ENCODE measurements at regions not wholly inside any gene's neighbourhood (a gene's known extent, or its start where the extent isn't known, plus 50 kb on each side); places are given as distances from the start of the nearest gene placed in this dataset.

- Mint-ChIP-seq H3K27ac (no peak overlapping the region), H3K27me3 (ENCODE audit: low read depth) (no peaks in the 10 kb centered on the region), H3K4me1 (no peaks in the 10 kb centered on the region), H3K9me3 (peaks cover 30% of the 10 kb centered on the region), H3K36me3 (no peaks in the 10 kb centered on the region), H3K4me3 (no peak overlapping the region)
- DNase-seq (ENCODE audit: low spot score in 2 of 2, unreplicated experiment in 2 of 2) = no peak
- TF ChIP-seq CTCF (IDR thresholded peaks at IDR 0.05; ENCODE audit: unreplicated experiment) = no peak
These were observed 173.5 kb upstream of the IRS2 start for GRCh38 chr13:109959903-109960302.

GRCh38 chr13:109957875-109958274, 171.5 kb upstream of the IRS2 start:
- peaks cover 30% of the 10 kb centered on the region for H3K9me3 Mint-ChIP-seq
- H3K4me3 Mint-ChIP-seq = no peak overlapping the region
- DNase-seq (ENCODE audit: low spot score in 2 of 2, unreplicated experiment in 2 of 2) = no peak
- TF ChIP-seq CTCF (IDR thresholded peaks at IDR 0.05; ENCODE audit: unreplicated experiment) = no peak
- H3K27ac Mint-ChIP-seq = no peak overlapping the region
- no peaks in the 10 kb centered on the region for H3K36me3 Mint-ChIP-seq
- H3K4me1 Mint-ChIP-seq = no peaks in the 10 kb centered on the region
- H3K27me3 Mint-ChIP-seq (ENCODE audit: low read depth) = no peaks in the 10 kb centered on the region

- H3K27ac Mint-ChIP-seq = no peak overlapping the region
These were observed 169.2 kb upstream of the IRS2 start for GRCh38 chr13:109955598-109955997.

GRCh38 chr13:109954441-109954840, 168.1 kb upstream of the IRS2 start:
- no peak for DNase-seq (ENCODE audit: low spot score in 2 of 2, unreplicated experiment in 2 of 2)
- Mint-ChIP-seq H3K27ac (no peak overlapping the region), H3K9me3 (peaks cover 30% of the 10 kb centered on the region), H3K36me3 (no peaks in the 10 kb centered on the region), H3K4me1 (no peaks in the 10 kb centered on the region), H3K27me3 (ENCODE audit: low read depth) (no peaks in the 10 kb centered on the region), H3K4me3 (no peak overlapping the region)
- no peak for TF ChIP-seq CTCF (IDR thresholded peaks at IDR 0.05; ENCODE audit: unreplicated experiment)

More at GRCh38 chr13:109955598-109955997, 169.2 kb upstream of the IRS2 start:
- peaks cover 30% of the 10 kb centered on the region for H3K9me3 Mint-ChIP-seq
- no peak overlapping the region for H3K4me3 Mint-ChIP-seq
- no peak for DNase-seq (ENCODE audit: low spot score in 2 of 2, unreplicated experiment in 2 of 2)
- TF ChIP-seq CTCF (IDR thresholded peaks at IDR 0.05; ENCODE audit: unreplicated experiment) = no peak
- no peaks in the 10 kb centered on the region for H3K36me3 Mint-ChIP-seq
- no peaks in the 10 kb centered on the region for H3K27me3 Mint-ChIP-seq (ENCODE audit: low read depth)
- no peaks in the 10 kb centered on the region for H3K4me1 Mint-ChIP-seq

GRCh38 chr13:109951491-109951890, 165.1 kb upstream of the IRS2 start:
- Mint-ChIP-seq H3K9me3 (peaks cover 3% of the 10 kb centered on the region), H3K36me3 (no peaks in the 10 kb centered on the region), H3K4me1 (peaks cover 4% of the 10 kb centered on the region), H3K27me3 (ENCODE audit: low read depth) (no peaks in the 10 kb centered on the region), H3K27ac (no peak overlapping the region), H3K4me3 (no peak overlapping the region)
- DNase-seq (ENCODE audit: low spot score in 2 of 2, unreplicated experiment in 2 of 2) = no peak
- TF ChIP-seq CTCF (IDR thresholded peaks at IDR 0.05; ENCODE audit: unreplicated experiment) = no peak

- Mint-ChIP-seq H3K4me3 (no peak overlapping the region), H3K9me3 (peaks cover 9% of the 10 kb centered on the region), H3K27me3 (ENCODE audit: low read depth) (no peaks in the 10 kb centered on the region), H3K4me1 (peaks cover 4% of the 10 kb centered on the region), H3K36me3 (no peaks in the 10 kb centered on the region), H3K27ac (no peak overlapping the region)
- no peak for TF ChIP-seq CTCF (IDR thresholded peaks at IDR 0.05; ENCODE audit: unreplicated experiment)
- no peak for DNase-seq (ENCODE audit: low spot score in 2 of 2, unreplicated experiment in 2 of 2)
These were observed 163.0 kb upstream of the IRS2 start for GRCh38 chr13:109949397-109949796.
